ENCODE measurements at regions not wholly inside any gene's neighbourhood (a gene's known extent, or its start where the extent isn't known, plus 50 kb on each side); places are given as distances from the start of the nearest gene placed in this dataset.

DNA sequence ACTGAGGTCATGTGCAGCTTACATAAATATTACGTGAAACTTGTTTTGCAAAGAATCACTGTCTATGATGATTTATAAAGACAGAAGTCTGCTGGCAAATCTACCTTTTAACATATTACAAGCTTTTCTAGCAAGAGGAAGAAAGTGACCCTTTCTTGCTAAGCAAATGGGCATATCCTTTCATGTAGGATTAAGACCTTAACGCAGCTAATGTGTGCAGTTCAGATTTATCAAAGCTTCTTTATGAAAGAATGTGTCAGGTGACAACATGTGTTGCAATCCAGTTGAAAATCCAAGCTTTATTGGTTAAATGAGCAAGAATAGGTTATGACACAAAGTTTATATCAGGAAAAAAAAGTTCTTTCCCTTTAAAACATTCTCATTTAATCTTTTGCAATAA lies 115.6 kb upstream of the NBEA start:
- in situ Hi-C loops (cut with HindIII; ENCODE audit: low sequenced_read_pairs) = no loop called here

DNA sequence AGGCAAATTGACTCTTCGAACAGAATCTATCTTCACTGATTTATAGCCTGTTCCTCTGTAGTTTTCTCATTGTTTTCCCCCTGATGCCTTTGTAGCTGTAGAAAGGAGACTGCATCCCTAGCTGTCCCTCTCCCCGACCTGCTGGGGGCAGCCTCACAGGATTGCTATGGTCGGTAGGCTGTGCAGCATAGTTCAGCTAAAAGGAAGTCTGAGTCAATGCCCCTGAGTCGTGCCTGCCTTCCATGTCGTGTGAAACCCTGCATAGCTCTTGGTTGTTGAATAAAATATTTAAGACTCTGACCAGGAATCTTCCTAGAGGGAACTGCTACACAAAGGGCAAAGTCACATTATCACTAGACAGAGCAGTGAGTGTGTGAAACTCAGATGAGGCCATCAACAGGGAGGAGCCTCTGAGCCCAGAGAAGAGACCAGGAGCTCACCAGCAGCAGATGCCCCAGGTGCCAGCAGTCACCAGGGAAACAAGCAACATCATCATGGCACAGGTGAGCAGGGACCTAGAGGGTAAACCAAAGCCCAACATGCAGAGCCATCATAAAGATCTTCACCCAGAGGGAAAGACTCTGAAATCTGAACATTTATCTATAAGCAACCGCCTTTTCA lies 108.4 kb upstream of the NBEA start:
- in situ Hi-C loops (cut with HindIII; ENCODE audit: low sequenced_read_pairs) = no loop called here

DNA sequence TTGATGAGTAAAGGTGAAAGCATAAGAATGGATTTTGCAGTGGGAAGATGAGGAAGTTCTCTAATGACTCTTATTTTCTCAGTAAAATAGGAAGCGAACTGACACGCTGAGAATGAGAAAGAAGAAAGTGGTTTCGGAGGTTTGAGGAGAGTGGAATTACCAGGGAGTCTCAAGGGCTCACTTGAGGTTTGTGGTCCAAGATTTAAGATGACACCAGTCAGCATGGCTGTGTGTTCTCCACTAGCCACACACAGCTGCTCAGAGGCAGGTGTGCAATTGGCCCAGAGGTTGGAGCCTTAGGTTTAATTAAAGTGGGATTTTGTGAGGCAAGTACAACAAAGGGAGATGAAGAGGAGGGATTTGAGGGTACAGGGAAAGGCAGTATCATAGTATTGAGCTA lies 99.6 kb upstream of the NBEA start:
- in situ Hi-C loops (cut with HindIII; ENCODE audit: low sequenced_read_pairs) = no loop called here

DNA sequence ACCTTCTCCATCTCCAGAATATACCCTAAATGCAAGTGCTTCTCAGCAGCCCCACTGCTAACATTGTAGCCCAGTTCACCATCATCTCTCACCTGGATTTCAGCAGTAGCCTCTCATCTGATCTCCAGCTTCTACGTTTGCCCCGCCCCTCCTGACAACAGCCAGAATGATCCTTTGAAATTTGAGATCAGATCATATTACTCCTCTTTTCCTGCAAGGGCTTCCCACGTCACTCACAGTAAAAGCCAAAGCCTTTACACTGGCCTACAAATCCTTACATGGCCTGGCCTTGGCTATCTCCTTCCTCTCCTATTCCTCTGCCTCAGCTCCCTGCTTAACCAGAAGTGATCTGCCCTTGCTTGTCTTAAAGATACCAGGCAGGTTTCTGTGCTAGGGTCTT lies 94.3 kb upstream of the NBEA start:
- in situ Hi-C loops (cut with HindIII; ENCODE audit: low sequenced_read_pairs) = no loop called here

DNA sequence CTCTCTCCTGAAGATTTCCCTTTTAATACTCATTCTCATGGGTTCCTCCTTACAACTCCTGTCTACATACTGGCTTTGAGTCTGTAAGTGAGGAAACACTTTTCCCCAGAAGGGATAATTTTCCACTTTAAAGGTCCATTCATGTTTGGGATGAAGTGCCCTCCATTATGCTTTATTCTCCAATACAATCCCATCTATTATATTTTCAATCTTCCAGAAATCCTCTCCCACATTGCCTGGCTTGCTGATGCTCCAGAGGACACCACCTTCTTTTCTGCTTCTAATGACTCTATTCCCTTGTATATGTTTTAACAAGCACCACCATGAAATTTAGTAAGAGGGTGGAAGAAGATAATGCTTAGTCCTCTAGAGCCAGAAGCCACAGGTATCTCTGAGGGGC lies 92.7 kb upstream of the NBEA start:
- in situ Hi-C loops (cut with HindIII; ENCODE audit: low sequenced_read_pairs) = no loop called here

DNA sequence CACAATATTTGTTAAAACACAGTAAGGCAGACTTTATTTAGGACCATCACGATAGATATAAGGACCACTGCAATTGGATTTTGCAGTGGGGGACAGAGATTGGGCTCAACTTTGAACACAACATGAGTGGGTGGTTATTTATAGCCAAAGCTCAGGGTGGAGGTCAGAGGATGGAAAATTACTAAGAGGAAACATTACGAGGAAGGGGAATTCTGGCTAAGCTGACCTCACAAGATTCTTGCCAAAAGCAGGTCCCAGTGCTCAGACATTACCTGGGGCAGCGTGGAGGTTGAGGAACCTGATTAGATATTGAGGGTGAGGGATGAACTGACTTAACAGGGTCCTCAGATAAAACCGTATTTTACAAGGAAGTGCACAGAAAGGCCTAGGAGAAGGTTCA lies 88.9 kb upstream of the NBEA start:
- in situ Hi-C loops (cut with HindIII; ENCODE audit: low sequenced_read_pairs) = no loop called here

DNA sequence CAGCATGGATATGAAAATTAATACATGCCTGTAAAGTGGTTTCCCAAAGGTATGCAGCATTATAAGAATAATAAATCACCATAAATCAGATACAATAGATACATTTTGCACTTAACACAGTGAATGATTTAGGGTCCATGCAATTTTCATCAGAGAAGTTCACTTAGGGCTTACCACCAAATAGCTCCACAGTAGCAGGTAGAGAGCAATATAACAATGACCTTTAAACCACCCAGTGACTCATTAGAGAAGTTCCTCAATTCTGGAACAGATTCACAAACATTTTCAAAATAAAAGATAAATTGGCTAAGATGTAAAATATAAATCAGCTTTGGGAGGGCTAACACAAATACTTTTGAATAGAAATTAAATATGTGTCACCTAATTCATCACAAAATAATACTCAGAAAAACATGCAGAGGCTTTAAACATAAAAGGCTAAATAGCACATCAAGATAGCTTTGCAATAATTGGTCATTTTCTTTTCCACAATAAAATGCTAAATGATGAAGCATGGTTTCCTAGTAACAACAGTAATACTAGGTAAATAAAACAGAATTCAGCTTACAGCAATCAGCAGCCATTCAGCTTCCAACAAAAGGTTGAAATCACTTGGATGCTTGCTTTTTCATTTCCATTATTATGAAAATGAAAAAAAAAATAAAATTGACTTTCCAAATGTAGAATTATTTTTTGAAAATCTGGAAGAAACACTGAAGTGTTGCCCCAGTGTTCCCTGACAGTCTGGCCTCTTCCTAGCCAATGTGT lies 84.3 kb upstream of the NBEA start:
- in situ Hi-C loops (cut with HindIII; ENCODE audit: low sequenced_read_pairs) = no loop called here

DNA sequence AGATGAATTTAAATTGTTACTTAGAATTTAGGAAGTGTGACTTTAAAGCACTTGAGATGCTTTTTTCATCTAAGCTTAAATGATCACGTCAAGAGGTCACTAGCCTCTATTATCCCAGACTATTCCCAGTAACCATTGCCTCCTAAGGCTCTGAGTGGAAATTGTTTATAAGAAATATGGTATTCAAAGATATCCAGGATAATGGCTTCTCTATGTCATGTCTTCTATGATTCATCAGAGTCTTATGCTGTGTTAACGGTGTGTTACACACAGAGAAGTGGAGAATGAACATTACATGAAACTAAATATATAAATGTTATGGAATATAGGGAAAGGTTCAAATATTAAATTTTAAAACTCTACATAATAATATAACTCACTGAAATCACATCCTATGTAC lies 79.8 kb upstream of the NBEA start:
- in situ Hi-C loops (cut with HindIII; ENCODE audit: low sequenced_read_pairs) = no loop called here

DNA sequence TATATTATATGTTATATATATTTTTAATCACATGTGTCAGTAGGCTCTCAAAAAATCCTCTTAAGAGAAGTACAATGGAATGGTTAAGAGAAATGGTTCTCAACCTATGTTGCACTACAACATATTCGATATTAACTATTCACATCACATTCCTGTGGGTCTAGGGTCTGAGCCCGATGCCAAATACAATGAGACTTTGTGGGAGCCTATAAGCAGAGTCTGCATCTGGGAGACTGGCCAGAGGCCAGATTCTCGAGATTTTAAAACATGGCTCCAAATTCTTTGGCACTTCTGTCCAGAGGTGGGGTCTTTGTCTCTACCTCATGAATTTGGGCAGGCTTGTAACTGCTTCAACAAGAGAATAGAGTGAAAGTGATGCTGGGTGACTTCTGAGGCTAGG lies 79.4 kb upstream of the NBEA start:
- in situ Hi-C loops (cut with HindIII; ENCODE audit: low sequenced_read_pairs) = no loop called here

DNA sequence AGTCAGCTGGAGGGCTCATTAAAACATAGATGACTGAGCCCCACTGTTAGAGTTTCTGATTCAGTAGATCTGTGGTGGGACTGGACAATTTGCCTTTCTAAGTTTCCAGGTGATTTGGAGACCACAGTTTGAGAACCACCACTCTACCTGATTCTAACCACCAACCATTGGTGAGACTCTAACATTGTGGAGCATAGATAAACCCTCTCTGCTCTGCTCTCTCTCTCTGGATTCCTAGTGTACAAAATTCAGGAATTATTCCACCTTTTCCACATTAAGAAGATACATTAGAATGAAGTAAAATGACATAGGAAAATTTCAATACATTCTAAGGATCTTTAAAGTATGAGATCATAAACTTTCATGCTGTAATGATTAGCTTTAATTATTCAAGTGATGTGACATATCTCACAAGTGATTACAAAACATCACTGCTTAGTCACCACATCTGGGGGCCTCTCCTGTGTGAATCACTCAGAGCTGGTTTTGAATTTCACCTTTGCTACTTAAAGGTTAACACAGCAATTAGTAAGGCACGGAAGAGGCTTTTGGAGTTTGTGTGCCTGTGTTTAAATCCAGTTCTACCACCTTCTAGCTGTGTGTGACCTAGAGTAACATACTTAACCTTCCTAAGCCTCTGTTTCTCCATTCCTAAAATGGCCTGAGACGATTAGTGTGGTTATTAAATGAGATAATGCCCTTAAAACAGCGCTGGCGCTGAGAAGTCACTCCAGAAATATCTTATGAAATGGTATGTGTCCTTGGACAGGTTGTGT lies 78.5 kb upstream of the NBEA start:
- in situ Hi-C loops (cut with HindIII; ENCODE audit: low sequenced_read_pairs) = no loop called here

DNA sequence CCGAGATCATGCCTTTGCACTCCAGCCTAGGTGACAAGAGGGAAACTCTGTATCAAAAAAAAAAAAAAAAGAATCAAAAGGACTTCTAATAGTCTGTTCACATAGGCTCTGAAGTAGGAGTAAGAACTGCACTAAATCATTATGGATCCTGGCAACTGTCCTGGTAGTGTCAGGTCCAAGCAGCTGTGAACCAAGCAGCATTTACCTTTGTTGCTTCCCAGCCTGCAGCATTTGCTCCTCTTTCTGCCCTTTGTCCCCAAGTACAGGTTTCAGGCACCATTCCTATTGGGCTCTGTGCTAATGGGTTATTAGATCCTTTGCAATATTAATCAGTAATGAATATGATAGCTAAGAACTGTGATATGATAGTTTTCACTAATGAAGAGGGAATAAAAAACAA lies 77.4 kb upstream of the NBEA start:
- in situ Hi-C loops (cut with HindIII; ENCODE audit: low sequenced_read_pairs) = no loop called here

DNA sequence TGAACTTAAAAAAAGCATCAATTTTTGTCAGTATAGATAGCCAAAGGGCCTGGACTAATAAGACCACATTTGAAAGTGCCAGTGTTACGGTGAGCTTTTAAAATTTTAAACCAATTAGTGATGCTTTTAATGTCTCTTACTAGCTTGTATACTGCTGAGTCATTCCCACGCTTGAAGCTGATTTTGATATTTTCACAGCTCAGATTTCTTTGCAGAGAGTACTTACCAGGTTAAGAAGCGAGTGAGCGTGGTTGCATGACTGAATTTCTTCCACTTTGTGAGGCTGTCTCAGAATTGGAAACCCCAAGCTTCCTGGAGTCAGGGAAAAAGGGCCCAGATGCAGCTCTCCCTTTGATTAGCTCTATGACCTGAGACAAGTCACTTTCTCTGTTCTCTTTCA lies 74.5 kb upstream of the NBEA start:
- in situ Hi-C loops (cut with HindIII; ENCODE audit: low sequenced_read_pairs) = no loop called here

DNA sequence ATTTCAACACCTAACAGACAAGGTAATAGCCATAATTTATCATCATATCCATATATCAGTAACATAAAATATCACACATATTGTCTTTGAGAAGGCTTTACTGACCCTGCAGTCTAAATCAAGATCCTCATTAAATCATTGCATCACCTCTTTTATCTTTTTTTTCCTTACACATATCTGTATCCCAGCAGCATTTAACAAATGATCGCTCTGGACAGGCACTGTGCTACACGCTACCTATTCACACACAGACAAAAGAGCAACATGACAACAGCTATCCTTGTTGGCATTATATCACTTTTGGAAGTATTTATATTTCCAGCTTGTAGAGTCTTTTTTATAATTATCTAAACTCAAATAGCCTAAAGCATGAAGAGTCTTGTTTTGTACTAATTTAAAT lies 73.3 kb upstream of the NBEA start:
- in situ Hi-C loops (cut with HindIII; ENCODE audit: low sequenced_read_pairs) = no loop called here

DNA sequence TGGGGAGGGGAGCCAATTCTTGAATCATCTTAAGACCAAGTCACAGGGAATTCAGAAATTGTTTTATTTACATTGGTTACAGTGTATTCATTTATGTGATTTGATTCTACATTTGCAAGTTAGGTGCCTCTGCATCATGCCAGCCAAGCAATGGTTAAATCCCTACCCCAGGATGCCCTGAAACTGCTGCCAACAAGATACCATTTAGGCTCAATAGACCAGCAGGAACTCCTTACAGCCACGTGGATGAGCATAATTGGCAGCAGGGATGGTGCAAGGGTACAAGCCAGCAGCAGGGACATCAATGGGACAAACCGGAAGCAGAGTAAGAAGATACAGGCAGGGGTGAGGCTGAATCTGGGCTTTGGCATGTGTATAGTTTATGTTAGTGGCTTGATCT lies 72.4 kb upstream of the NBEA start:
- in situ Hi-C loops (cut with HindIII; ENCODE audit: low sequenced_read_pairs) = no loop called here

DNA sequence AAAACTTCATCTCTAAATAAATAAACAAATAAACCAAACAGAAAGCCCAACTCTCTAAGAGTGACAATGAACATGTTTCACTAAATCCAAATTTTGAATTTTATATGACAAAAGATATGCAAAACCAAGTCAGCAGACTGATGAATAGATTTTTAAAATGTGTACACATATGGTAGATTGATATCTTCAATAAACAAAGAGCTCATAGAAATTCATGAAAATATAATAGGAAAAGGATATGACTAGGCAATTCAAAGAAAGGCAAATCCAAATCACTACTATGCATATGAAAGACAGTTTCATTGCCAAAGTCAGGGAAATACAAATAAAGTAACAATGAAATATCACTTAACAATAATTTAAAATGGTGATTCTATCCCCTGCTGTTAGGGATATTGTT lies 63.7 kb upstream of the NBEA start:
- in situ Hi-C loops (cut with HindIII; ENCODE audit: low sequenced_read_pairs) = no loop called here

DNA sequence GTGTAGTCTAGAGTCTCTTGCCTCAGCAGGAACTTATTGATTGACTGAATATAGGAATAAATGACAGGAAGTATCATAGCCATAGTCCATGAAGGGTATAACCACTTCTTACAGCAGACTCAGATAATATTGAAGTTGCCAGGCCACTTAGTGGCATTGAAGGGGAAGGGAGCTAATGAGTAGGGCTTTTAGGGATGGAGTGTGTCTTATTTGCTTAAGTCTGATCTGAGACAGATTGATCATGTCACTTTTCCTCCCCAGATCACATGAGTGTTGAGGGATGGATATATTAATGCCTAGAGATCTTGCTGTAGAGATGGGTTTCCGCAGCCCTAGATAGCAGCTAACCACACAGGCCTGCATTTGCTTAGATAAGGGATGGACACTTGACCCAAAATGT lies 62.2 kb upstream of the NBEA start:
- in situ Hi-C loops (cut with HindIII; ENCODE audit: low sequenced_read_pairs) = no loop called here

DNA sequence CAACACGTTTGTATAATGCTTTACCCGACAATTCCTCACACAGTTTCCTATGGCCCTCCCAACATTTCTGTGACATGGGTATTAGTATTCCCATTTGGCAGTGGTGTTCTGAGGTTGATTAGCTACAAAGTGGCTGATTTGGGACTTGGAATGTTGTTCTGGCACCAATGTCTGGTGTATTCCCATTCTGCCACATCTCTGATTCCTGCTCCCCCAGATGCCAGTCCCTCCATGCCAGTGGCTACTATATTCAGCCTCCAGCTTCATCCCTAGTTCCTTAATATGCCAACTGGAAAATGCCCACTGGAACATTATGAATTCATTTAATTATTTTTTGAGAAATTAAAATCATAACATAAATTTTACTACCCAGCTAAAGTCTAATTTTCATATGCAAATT lies 60.6 kb upstream of the NBEA start:
- in situ Hi-C loops (cut with HindIII; ENCODE audit: low sequenced_read_pairs) = no loop called here

DNA sequence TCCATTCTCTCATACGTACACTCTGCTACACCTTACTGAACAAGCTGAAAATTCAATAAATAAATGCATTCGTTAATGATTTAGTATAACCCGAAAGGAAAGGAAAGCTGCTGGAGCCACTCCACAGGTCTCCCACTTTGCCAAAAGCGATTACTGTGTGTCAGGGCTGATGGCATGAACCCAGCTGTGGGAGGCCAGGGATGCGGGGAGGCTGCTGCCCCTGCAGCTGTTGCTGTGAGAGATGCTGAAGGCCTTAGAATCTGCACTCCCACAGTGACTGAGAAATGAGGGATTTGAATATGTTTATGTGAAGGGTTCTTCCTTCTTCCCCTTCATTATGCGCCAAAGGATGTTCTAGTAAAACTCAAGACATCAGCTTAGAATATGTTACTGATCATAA lies 58.7 kb upstream of the NBEA start:
- in situ Hi-C loops (cut with HindIII; ENCODE audit: low sequenced_read_pairs) = no loop called here

DNA sequence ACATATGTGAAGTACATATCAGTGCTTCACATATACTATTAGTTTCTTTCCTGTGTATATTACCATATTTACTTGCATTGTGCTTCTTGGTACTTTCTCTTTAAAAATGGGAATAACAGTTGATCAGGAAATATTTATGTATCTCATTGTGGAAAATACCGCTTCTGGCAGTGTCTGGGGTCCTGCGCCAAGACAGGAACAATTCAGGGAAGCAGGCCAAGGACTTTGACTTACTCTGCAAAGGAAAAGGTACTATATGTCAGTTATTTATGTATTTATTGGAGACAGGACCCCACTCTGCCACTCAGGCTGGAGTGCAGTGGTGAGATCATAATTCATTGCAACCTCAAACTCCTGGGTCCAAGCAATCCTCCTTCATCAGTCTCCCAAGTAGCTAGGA lies 57.7 kb upstream of the NBEA start:
- in situ Hi-C loops (cut with HindIII; ENCODE audit: low sequenced_read_pairs) = no loop called here

DNA sequence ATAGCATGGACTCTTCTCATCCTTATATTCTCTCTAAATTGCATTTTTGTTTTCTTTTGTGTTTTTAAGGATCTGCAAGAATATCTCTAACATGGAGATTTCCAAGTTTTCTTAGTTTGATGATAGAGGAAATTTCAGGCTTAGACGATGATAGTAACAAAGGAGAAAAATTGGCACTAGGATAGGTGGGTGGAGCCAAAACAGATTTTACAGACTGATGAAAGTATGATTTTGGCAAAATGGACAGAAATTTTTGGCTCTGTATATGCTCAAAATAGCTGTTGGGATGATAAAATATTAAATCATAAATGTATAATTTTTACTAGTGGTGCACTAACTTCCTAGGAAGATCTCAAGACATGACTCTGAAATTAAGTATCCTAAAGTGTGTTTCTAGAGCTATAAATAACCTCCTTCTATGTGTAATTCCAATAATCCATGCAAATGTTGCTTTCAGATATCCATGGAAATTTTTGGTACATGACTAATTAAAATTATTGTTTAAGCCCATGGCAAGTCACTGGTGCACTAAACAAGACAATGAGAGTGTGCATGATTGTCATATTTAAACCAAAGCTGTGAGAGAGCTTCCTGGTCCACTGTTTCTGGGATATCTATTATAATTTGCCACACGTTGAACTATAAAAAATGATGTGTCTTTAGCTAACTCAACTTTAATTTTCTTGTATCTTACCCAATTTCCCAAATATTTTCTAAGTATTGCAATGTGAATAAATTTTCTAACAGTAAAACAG lies 55.8 kb upstream of the NBEA start:
- in situ Hi-C loops (cut with HindIII; ENCODE audit: low sequenced_read_pairs) = no loop called here

DNA sequence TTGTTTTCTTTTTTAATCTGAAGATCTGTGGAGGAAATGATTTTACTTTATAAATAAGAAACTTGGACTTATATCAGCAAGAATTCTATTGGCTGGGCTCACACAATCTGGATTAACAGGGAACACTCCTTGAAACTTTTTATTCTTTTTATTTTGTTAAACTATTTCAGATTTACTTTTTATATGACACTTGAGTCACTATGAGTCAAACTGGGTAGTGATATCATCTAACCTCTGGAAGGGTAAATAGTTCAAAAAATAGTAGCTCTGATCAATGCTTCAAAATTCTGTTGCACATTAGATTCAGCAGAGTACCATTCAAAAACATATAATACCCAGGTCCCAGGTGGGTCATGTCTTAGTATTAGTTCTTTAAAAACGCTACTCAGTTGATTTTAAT lies 55.1 kb upstream of the NBEA start:
- in situ Hi-C loops (cut with HindIII; ENCODE audit: low sequenced_read_pairs) = no loop called here

Measured in endothelial cell of hepatic sinusoid (primary cell).